SKM-1 treated with dmso at 0.1 percent for 144 hours (cell line): ENCODE measurements at regions not wholly inside any gene's neighbourhood (a gene's known extent, or its start where the extent isn't known, plus 50 kb on each side); places are given as distances from the start of the nearest gene placed in this dataset.

Source experiments
- DNase-seq: peaks from one replicate; lab custom pipeline; 2025; ENCODE audit not compliant: unreplicated experiment; lab: John Stamatoyannopoulos, UW

- no peak for DNase-seq
These were observed 51.4 kb downstream of the MRPL36 start for GRCh38 chr5:1748271-1748670.

GRCh38 chr5:1747803-1748085 lies 51.9 kb downstream of the MRPL36 start:
- no peak for DNase-seq

GRCh38 chr5:1747079-1747802 lies 52.4 kb downstream of the MRPL36 start:
- no peak for DNase-seq

GRCh38 chr5:1746371-1747078 lies 53.1 kb downstream of the MRPL36 start:
- DNase-seq, result no peak

- no peak for DNase-seq
These were observed 53.8 kb downstream of the MRPL36 start for GRCh38 chr5:1745796-1746370.

- no peak for DNase-seq
These were observed 54.4 kb downstream of the MRPL36 start for GRCh38 chr5:1745123-1745795.

GRCh38 chr5:1744393-1745122 lies 55.1 kb downstream of the MRPL36 start:
- DNase-seq, result no peak

GRCh38 chr5:1743769-1744085 lies 55.9 kb downstream of the MRPL36 start:
- no peak for DNase-seq

GRCh38 chr5:1743061-1743768 lies 56.4 kb downstream of the MRPL36 start:
- DNase-seq, result no peak

GRCh38 chr5:1737790-1738405 lies 61.7 kb downstream of the MRPL36 start:
- peak; percentile 2 for DNase-seq

GRCh38 chr5:1736889-1737711 lies 62.5 kb downstream of the MRPL36 start:
- DNase-seq, result no peak

- DNase-seq, result no peak
These were observed 63.6 kb downstream of the MRPL36 start for GRCh38 chr5:1736065-1736464.

- no peak for DNase-seq
These were observed 64.2 kb downstream of the MRPL36 start for GRCh38 chr5:1735320-1735970.

- no peak for DNase-seq
These were observed 64.7 kb downstream of the MRPL36 start for GRCh38 chr5:1734908-1735289.

GRCh38 chr5:1734271-1734907 lies 65.2 kb downstream of the MRPL36 start:
- no peak for DNase-seq

- DNase-seq, result no peak
These were observed 66.3 kb downstream of the MRPL36 start for GRCh38 chr5:1733369-1733768.

- DNase-seq, result no peak
These were observed 66.7 kb downstream of the MRPL36 start for GRCh38 chr5:1732945-1733344.

GRCh38 chr5:1732238-1732941 lies 67.2 kb downstream of the MRPL36 start:
- no peak for DNase-seq
